ENCODE measurements at regions not wholly inside any gene's neighbourhood (a gene's known extent, or its start where the extent isn't known, plus 50 kb on each side); places are given as distances from the start of the nearest gene placed in this dataset.

DNA sequence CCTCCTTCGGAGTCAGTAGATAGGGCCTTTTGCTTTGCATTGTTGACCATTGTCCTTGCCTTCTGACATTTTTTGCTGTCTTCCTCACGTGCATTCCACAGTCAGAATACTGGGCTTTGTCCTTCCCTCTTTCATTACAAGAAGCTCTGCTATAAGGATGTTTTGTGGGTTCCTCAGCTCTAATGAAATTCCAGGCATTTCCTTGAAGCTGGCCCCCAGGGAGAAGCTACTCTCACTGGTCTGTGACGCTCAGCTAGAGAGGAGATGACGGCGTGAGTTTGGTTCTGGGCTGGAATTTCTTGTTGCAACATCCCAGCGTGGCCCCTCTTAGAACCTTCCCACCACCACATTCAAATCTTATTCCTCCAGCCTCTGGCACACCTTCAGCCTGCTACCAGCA, 210.2 kb downstream of the TJP1 start:
- in situ Hi-C loops (cut with HindIII; ENCODE audit: low sequenced_read_pairs), result no loop called here

GRCh38 chr15:29611057-29611456, 211.2 kb downstream of the TJP1 start:
- H3K4me3 ChIP-seq (ENCODE audit: low read depth, low read length), result no peak overlapping the region
- in situ Hi-C loops (cut with HindIII; ENCODE audit: low sequenced_read_pairs), result no loop called here
- DNase-seq (ENCODE audit: low read depth), result no peak
- TF ChIP-seq, protein P1, sequence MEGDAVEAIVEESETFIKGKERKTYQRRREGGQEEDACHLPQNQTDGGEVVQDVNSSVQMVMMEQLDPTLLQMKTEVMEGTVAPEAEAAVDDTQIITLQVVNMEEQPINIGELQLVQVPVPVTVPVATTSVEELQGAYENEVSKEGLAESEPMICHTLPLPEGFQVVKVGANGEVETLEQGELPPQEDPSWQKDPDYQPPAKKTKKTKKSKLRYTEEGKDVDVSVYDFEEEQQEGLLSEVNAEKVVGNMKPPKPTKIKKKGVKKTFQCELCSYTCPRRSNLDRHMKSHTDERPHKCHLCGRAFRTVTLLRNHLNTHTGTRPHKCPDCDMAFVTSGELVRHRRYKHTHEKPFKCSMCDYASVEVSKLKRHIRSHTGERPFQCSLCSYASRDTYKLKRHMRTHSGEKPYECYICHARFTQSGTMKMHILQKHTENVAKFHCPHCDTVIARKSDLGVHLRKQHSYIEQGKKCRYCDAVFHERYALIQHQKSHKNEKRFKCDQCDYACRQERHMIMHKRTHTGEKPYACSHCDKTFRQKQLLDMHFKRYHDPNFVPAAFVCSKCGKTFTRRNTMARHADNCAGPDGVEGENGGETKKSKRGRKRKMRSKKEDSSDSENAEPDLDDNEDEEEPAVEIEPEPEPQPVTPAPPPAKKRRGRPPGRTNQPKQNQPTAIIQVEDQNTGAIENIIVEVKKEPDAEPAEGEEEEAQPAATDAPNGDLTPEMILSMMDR (IDR thresholded peaks at IDR 0.05; ENCODE audit: low read depth, low read length, missing control alignments), result no peak

More for the DNA sequence above, 210.2 kb downstream of the TJP1 start:
- TF ChIP-seq, protein P1 (IDR thresholded peaks at IDR 0.05; ENCODE audit: low read depth, low read length, missing control alignments), result no peak
- no peak overlapping the region for H3K4me3 ChIP-seq (ENCODE audit: low read depth, low read length)
- DNase-seq (ENCODE audit: low read depth), result peak; percentile 91

- in situ Hi-C loops (cut with HindIII; ENCODE audit: low sequenced_read_pairs), result no loop called here
- peak; percentile 11 for DNase-seq (ENCODE audit: low read depth)
- TF ChIP-seq, protein P1 (IDR thresholded peaks at IDR 0.05; ENCODE audit: low read depth, low read length, missing control alignments), result no peak
These were observed 220.5 kb downstream of the TJP1 start for GRCh38 chr15:29601811-29602210.

GRCh38 chr15:29600262-29600661, 222.0 kb downstream of the TJP1 start:
- H3K4me3 ChIP-seq (ENCODE audit: low read depth, low read length), result no peak overlapping the region
- in situ Hi-C loops (cut with HindIII; ENCODE audit: low sequenced_read_pairs), result no loop called here
- no peak for DNase-seq (ENCODE audit: low read depth)
- TF ChIP-seq, protein P1 (IDR thresholded peaks at IDR 0.05; ENCODE audit: low read depth, low read length, missing control alignments), result no peak

More at GRCh38 chr15:29601811-29602210, 220.5 kb downstream of the TJP1 start:
- H3K4me3 ChIP-seq (ENCODE audit: low read depth, low read length), result no peak overlapping the region

DNA sequence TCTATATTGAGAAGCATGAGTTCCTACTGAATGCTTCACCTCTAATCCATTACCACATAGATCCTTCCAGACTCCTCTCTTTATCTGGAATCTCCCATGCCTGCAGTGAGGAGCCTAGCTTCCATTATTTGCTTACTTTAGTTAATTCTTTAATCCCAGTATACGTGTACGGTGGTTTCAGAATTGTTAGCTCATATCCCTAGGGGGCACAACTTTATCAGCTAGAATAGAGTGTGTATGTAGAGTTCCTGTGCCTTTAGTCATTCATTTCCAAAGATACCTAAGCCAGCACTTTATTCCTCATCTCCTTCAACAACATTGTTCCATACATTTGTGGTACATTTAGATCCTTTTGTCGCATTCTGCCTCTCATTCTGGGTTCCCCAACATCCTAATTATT, 226.0 kb downstream of the TJP1 start:
- H3K4me3 ChIP-seq (ENCODE audit: low read depth, low read length), result no peak overlapping the region
- TF ChIP-seq, protein P1 (IDR thresholded peaks at IDR 0.05; ENCODE audit: low read depth, low read length, missing control alignments), result no peak
- in situ Hi-C loops (cut with HindIII; ENCODE audit: low sequenced_read_pairs), result no loop called here
- peak; percentile 28 for DNase-seq (ENCODE audit: low read depth)

DNA sequence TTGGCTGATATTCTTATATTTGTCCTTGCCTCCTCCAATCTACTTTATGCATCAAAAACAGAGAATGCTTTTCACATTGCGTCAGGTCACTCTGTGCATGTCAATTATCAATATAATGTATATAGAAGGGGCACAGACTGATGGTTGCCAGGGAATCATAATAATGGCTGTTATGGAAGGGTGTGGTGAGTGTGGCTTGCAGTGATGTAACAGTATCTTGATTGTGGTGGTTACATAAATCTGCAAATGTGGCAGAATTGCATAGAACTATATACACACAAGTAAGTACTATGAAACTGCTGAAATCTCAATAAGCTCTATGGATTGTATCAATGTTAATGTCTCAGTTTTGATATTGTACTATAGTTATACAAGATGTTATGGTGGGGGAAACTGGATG, 228.6 kb downstream of the TJP1 start:
- no peak for DNase-seq (ENCODE audit: low read depth)
- TF ChIP-seq, protein P1 (IDR thresholded peaks at IDR 0.05; ENCODE audit: low read depth, low read length, missing control alignments), result no peak
- H3K4me3 ChIP-seq (ENCODE audit: low read depth, low read length), result no peak overlapping the region
- in situ Hi-C loops (cut with HindIII; ENCODE audit: low sequenced_read_pairs), result no loop called here

DNA sequence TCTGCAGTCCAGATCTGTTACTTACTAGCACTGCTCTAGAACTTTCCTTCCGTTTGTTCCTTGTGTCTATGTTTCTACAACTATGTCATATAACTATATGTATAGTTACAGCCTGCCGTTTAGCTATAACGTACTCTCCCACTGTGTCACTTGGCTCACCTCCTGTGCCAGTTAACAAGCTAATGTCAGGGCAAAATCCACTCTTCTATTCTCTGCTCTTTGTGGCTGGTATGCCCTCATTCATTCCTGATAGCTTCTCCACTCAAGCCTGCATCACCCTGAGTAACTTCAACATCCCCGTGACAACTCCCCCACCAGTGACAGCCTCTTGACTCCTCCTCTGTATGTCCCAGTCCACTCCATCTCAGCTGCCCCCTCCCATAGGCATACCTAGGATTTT, 229.2 kb downstream of the TJP1 start:
- no peak for DNase-seq (ENCODE audit: low read depth)
- H3K4me3 ChIP-seq (ENCODE audit: low read depth, low read length), result no peak overlapping the region
- in situ Hi-C loops (cut with HindIII; ENCODE audit: low sequenced_read_pairs), result no loop called here
- TF ChIP-seq, protein P1 (IDR thresholded peaks at IDR 0.05; ENCODE audit: low read depth, low read length, missing control alignments), result no peak
